WTC11 (cell line): ENCODE measurements at regions not wholly inside any gene's neighbourhood (a gene's known extent, or its start where the extent isn't known, plus 50 kb on each side); places are given as distances from the start of the nearest gene placed in this dataset.

Experiments
- ATAC-seq: fragments of 200-7000 bp; cut with Tn5 transposase; 2 replicates; pipeline ENCODE4 v1.10.0; 2021; ENCODE audit warnings: mild to moderate bottlenecking, moderate library complexity
- CTCF ChIA-PET: fragments of 300-600 bp; sonication (Branson Sonifier 250); formaldehyde crosslinking; loops from one replicate; lab custom pipeline; 2021; ENCODE audit warnings: antibody characterized with exemption; lab: Charles Lee
- POLR2A ChIA-PET: fragments of 350-600 bp; sonication (Branson Sonifier 250); formaldehyde crosslinking; loops from one replicate; lab custom pipeline; 2021; ENCODE audit warnings: antibody characterized with exemption; lab: Charles Lee
- DNase-seq: peaks from one replicate; pipeline ENCODE4 v3.0.0; 2021; ENCODE audit warnings: low spot score
- H3K27ac Mint-ChIP-seq: 2 replicates; pipeline ENCODE4 v1.8.0; 2021; ENCODE audit warnings: mixed read lengths
- H3K27me3 Mint-ChIP-seq: 2 replicates; pipeline ENCODE4 v1.8.0; 2021; ENCODE audit warnings: low read depth, mild to moderate bottlenecking, moderate library complexity, mixed read lengths
- H3K36me3 Mint-ChIP-seq: 2 replicates; pipeline ENCODE4 v1.8.0; 2021; ENCODE audit warnings: mixed read lengths
- H3K4me1 Mint-ChIP-seq: 2 replicates; pipeline ENCODE4 v1.8.0; 2022; ENCODE audit warnings: mixed read lengths
- H3K4me3 Mint-ChIP-seq: 2 replicates; pipeline ENCODE4 v1.8.0; 2021; ENCODE audit warnings: mild to moderate bottlenecking, moderate library complexity, mixed read lengths
- H3K9me3 Mint-ChIP-seq: 2 replicates; pipeline ENCODE4 v1.8.0; 2021; ENCODE audit warnings: mixed read lengths
- FOXJ3 ChIP-seq: sonication (generic); formaldehyde crosslinking; IDR thresholded peaks from 2 replicates; pipeline ENCODE4 v1.9.0; 2021; ENCODE audit warnings: missing genetic modification reagents, mild to moderate bottlenecking, borderline replicate concordance
- FOXK1 ChIP-seq: sonication (generic); formaldehyde crosslinking; IDR thresholded peaks from 2 replicates; pipeline ENCODE4 v1.8.0; 2022; ENCODE audit warnings: mild to moderate bottlenecking, moderate library complexity, missing genetic modification reagents
- NR1H2 ChIP-seq: sonication (generic); formaldehyde crosslinking; IDR thresholded peaks from 2 replicates; pipeline ENCODE4 v1.9.0; 2021; ENCODE audit warnings: mild to moderate bottlenecking, moderate library complexity, missing genetic modification reagents
- ZNF121 ChIP-seq: sonication (generic); formaldehyde crosslinking; IDR thresholded peaks from 2 replicates; pipeline ENCODE4 v1.8.0; 2023; ENCODE audit warnings: missing genetic modification reagents
- ZNF317 ChIP-seq: sonication (generic); formaldehyde crosslinking; IDR thresholded peaks from 2 replicates; pipeline ENCODE4 v1.8.1; 2023; ENCODE audit warnings: low read depth, mild to moderate bottlenecking, moderate library complexity, missing genetic modification reagents, borderline replicate concordance
- ZNF416 ChIP-seq: fragments of 250-450 bp; sonication (Bioruptor Pico); IDR thresholded peaks from 2 replicates; pipeline ENCODE4 v1.9.0; 2021; ENCODE audit warnings: mild to moderate bottlenecking, inconsistent platforms
- TF ChIP-seq, protein P1 (sequence below): fragments of 250-450 bp; sonication (Bioruptor Pico); conservative IDR thresholded peaks from 2 replicates; pipeline ENCODE4 v1.9.0; 2021; ENCODE audit warnings: mild to moderate bottlenecking
- TF ChIP-seq, protein P2 (sequence below): sonication (generic); formaldehyde crosslinking; IDR thresholded peaks from 2 replicates; pipeline ENCODE4 v1.8.1; 2023; ENCODE audit warnings: mild to moderate bottlenecking, missing genetic modification reagents, moderate library complexity
- TF ChIP-seq, protein P3 (sequence below): sonication (generic); formaldehyde crosslinking; IDR thresholded peaks from 2 replicates; pipeline ENCODE4 v1.8.0; 2023; ENCODE audit warnings: missing genetic modification reagents, mild to moderate bottlenecking, borderline replicate concordance
- TF ChIP-seq, protein P4 (sequence below): sonication (generic); formaldehyde crosslinking; IDR thresholded peaks from 2 replicates; pipeline ENCODE4 v1.8.1; 2023; ENCODE audit warnings: mild to moderate bottlenecking, missing genetic modification reagents, moderate library complexity
- TF ChIP-seq, protein P5 (sequence below): sonication (generic); formaldehyde crosslinking; conservative IDR thresholded peaks from 2 replicates; pipeline ENCODE4 v1.8.1; 2023; ENCODE audit warnings: mild to moderate bottlenecking, low read depth, missing genetic modification reagents, moderate library complexity
- TF ChIP-seq, protein P6 (sequence below): sonication (generic); formaldehyde crosslinking; IDR thresholded peaks from 2 replicates; pipeline ENCODE4 v1.8.1; 2023; ENCODE audit warnings: mild to moderate bottlenecking, missing genetic modification reagents, borderline replicate concordance
- TF ChIP-seq, protein P7 (sequence below): fragments of 250-450 bp; sonication (Bioruptor Pico); IDR thresholded peaks from 2 replicates; pipeline ENCODE4 v1.9.0; 2021; ENCODE audit warnings: mild to moderate bottlenecking
- TF ChIP-seq, protein P8 (sequence below): sonication (generic); formaldehyde crosslinking; IDR thresholded peaks from 2 replicates; pipeline ENCODE4 v1.8.1; 2022; ENCODE audit warnings: low read depth, missing genetic modification reagents, borderline replicate concordance

DNA sequence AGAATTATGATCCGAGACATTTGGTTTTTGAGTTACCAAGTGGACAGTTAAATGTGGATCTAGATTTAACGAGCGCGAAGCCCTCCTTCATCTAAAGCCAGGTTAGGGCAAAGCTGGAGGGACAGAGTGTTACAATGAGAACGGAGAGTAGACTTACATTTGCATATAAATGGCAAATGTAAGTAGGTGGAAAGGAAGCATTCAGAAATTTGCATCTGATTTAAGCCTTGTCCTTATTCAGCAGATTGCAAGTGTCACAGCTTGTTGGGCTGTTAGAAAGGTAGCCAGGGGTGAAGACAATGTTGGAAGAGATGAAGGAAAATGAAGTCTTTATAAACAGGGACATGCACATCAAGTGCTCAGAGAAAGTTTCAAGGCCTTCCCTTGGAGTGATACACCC is 806.2 kb downstream of the GALC start:
- peak overlapping the region; percentile 77 for H3K27ac Mint-ChIP-seq
- ATAC-seq (peak; percentile 98), DNase-seq (no peak)
- CTCF ChIA-PET: interaction anchor here (1.1 to 1.4 kb wide), 2 partner anchors 105 to 120 kb away, joined by 3 read pairs; no protein-coding TSS in a partner anchor
- peaks cover 29% of the 10 kb centered on the region for H3K27me3 Mint-ChIP-seq
- peak overlapping the region; percentile 47 for H3K4me3 Mint-ChIP-seq
- H3K36me3 Mint-ChIP-seq: no peaks in the 10 kb centered on the region
- H3K9me3 Mint-ChIP-seq: no peaks in the 10 kb centered on the region
- POLR2A ChIA-PET: no interaction called here
- TF ChIP-seq ZNF317 (CRISPR knock-in tag) (no peak), FOXJ3 (CRISPR knock-in tag) (no peak), ZNF121 (CRISPR knock-in tag) (no peak), FOXK1 (no peak), NR1H2 (CRISPR knock-in tag) (no peak), ZNF416 (no peak)
- TF ChIP-seq, protein P1, sequence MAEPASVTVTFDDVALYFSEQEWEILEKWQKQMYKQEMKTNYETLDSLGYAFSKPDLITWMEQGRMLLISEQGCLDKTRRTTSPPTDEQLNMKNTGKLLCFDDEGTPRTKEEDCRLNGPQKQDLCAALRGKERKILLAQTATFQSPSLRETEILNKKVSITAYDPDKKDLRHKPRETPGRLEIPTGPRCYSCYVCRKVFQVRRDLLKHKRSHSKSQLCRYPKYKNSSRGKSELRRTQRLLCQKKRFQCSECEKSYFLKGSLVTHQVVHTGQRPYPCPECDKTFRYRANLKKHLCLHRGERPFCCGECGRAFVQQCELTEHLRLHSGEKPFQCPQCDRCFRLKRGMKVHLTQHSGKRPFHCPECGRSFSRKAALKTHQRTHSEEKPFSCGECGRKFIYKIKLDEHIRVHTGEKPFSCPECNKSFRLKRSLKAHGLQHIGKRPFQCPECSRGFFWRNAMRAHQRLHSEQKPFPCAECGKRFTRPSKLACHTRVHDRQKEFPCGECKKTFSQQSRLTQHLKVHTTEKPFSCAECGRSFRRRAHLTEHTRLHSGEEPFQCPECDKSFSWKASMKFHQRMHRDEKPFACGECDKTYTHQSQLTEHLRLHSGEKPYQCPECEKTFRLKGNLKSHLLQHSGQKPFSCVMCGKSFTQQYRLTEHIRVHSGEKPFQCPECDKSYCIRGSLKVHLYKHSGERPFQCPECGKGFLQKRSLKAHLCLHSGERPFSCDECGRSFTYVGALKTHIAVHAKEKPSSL (CRISPR knock-in tag): no peak
- TF ChIP-seq, protein P2, sequence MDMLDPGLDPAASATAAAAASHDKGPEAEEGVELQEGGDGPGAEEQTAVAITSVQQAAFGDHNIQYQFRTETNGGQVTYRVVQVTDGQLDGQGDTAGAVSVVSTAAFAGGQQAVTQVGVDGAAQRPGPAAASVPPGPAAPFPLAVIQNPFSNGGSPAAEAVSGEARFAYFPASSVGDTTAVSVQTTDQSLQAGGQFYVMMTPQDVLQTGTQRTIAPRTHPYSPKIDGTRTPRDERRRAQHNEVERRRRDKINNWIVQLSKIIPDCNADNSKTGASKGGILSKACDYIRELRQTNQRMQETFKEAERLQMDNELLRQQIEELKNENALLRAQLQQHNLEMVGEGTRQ (CRISPR knock-in tag): no peak
- TF ChIP-seq, protein P3, sequence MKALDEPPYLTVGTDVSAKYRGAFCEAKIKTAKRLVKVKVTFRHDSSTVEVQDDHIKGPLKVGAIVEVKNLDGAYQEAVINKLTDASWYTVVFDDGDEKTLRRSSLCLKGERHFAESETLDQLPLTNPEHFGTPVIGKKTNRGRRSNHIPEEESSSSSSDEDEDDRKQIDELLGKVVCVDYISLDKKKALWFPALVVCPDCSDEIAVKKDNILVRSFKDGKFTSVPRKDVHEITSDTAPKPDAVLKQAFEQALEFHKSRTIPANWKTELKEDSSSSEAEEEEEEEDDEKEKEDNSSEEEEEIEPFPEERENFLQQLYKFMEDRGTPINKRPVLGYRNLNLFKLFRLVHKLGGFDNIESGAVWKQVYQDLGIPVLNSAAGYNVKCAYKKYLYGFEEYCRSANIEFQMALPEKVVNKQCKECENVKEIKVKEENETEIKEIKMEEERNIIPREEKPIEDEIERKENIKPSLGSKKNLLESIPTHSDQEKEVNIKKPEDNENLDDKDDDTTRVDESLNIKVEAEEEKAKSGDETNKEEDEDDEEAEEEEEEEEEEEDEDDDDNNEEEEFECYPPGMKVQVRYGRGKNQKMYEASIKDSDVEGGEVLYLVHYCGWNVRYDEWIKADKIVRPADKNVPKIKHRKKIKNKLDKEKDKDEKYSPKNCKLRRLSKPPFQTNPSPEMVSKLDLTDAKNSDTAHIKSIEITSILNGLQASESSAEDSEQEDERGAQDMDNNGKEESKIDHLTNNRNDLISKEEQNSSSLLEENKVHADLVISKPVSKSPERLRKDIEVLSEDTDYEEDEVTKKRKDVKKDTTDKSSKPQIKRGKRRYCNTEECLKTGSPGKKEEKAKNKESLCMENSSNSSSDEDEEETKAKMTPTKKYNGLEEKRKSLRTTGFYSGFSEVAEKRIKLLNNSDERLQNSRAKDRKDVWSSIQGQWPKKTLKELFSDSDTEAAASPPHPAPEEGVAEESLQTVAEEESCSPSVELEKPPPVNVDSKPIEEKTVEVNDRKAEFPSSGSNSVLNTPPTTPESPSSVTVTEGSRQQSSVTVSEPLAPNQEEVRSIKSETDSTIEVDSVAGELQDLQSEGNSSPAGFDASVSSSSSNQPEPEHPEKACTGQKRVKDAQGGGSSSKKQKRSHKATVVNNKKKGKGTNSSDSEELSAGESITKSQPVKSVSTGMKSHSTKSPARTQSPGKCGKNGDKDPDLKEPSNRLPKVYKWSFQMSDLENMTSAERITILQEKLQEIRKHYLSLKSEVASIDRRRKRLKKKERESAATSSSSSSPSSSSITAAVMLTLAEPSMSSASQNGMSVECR (CRISPR knock-in tag): no peak
- TF ChIP-seq, protein P4, sequence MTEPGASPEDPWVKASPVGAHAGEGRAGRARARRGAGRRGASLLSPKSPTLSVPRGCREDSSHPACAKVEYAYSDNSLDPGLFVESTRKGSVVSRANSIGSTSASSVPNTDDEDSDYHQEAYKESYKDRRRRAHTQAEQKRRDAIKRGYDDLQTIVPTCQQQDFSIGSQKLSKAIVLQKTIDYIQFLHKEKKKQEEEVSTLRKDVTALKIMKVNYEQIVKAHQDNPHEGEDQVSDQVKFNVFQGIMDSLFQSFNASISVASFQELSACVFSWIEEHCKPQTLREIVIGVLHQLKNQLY: no peak
- TF ChIP-seq, protein P5, sequence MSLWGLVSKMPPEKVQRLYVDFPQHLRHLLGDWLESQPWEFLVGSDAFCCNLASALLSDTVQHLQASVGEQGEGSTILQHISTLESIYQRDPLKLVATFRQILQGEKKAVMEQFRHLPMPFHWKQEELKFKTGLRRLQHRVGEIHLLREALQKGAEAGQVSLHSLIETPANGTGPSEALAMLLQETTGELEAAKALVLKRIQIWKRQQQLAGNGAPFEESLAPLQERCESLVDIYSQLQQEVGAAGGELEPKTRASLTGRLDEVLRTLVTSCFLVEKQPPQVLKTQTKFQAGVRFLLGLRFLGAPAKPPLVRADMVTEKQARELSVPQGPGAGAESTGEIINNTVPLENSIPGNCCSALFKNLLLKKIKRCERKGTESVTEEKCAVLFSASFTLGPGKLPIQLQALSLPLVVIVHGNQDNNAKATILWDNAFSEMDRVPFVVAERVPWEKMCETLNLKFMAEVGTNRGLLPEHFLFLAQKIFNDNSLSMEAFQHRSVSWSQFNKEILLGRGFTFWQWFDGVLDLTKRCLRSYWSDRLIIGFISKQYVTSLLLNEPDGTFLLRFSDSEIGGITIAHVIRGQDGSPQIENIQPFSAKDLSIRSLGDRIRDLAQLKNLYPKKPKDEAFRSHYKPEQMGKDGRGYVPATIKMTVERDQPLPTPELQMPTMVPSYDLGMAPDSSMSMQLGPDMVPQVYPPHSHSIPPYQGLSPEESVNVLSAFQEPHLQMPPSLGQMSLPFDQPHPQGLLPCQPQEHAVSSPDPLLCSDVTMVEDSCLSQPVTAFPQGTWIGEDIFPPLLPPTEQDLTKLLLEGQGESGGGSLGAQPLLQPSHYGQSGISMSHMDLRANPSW: no peak
- TF ChIP-seq, protein P6, sequence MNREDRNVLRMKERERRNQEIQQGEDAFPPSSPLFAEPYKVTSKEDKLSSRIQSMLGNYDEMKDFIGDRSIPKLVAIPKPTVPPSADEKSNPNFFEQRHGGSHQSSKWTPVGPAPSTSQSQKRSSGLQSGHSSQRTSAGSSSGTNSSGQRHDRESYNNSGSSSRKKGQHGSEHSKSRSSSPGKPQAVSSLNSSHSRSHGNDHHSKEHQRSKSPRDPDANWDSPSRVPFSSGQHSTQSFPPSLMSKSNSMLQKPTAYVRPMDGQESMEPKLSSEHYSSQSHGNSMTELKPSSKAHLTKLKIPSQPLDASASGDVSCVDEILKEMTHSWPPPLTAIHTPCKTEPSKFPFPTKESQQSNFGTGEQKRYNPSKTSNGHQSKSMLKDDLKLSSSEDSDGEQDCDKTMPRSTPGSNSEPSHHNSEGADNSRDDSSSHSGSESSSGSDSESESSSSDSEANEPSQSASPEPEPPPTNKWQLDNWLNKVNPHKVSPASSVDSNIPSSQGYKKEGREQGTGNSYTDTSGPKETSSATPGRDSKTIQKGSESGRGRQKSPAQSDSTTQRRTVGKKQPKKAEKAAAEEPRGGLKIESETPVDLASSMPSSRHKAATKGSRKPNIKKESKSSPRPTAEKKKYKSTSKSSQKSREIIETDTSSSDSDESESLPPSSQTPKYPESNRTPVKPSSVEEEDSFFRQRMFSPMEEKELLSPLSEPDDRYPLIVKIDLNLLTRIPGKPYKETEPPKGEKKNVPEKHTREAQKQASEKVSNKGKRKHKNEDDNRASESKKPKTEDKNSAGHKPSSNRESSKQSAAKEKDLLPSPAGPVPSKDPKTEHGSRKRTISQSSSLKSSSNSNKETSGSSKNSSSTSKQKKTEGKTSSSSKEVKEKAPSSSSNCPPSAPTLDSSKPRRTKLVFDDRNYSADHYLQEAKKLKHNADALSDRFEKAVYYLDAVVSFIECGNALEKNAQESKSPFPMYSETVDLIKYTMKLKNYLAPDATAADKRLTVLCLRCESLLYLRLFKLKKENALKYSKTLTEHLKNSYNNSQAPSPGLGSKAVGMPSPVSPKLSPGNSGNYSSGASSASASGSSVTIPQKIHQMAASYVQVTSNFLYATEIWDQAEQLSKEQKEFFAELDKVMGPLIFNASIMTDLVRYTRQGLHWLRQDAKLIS (CRISPR knock-in tag): no peak
- TF ChIP-seq, protein P7, sequence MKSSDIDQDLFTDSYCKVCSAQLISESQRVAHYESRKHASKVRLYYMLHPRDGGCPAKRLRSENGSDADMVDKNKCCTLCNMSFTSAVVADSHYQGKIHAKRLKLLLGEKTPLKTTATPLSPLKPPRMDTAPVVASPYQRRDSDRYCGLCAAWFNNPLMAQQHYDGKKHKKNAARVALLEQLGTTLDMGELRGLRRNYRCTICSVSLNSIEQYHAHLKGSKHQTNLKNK: no peak
- TF ChIP-seq, protein P8, sequence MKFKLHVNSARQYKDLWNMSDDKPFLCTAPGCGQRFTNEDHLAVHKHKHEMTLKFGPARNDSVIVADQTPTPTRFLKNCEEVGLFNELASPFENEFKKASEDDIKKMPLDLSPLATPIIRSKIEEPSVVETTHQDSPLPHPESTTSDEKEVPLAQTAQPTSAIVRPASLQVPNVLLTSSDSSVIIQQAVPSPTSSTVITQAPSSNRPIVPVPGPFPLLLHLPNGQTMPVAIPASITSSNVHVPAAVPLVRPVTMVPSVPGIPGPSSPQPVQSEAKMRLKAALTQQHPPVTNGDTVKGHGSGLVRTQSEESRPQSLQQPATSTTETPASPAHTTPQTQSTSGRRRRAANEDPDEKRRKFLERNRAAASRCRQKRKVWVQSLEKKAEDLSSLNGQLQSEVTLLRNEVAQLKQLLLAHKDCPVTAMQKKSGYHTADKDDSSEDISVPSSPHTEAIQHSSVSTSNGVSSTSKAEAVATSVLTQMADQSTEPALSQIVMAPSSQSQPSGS (CRISPR knock-in tag): no peak
- peaks cover 52% of the 10 kb centered on the region for H3K4me1 Mint-ChIP-seq
